ENCODE measurements at regions not wholly inside any gene's neighbourhood (a gene's known extent, or its start where the extent isn't known, plus 50 kb on each side); places are given as distances from the start of the nearest gene placed in this dataset.

- no peak for TF ChIP-seq SNAI2 (CRISPR knock-in tag; IDR thresholded peaks at IDR 0.05)
- no peak for TF ChIP-seq GLIS3 (CRISPR knock-in tag; IDR thresholded peaks at IDR 0.05)
- TF ChIP-seq BACH2 (CRISPR knock-in tag; IDR thresholded peaks at IDR 0.05; ENCODE audit: borderline replicate concordance), result no peak
- TF ChIP-seq, protein P1, sequence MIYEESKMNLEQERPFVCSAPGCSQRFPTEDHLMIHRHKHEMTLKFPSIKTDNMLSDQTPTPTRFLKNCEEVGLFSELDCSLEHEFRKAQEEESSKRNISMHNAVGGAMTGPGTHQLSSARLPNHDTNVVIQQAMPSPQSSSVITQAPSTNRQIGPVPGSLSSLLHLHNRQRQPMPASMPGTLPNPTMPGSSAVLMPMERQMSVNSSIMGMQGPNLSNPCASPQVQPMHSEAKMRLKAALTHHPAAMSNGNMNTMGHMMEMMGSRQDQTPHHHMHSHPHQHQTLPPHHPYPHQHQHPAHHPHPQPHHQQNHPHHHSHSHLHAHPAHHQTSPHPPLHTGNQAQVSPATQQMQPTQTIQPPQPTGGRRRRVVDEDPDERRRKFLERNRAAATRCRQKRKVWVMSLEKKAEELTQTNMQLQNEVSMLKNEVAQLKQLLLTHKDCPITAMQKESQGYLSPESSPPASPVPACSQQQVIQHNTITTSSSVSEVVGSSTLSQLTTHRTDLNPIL (CRISPR knock-in tag; IDR thresholded peaks at IDR 0.05; ENCODE audit: low read depth), result no peak
- no peak for TF ChIP-seq ISL1 (CRISPR knock-in tag; IDR thresholded peaks at IDR 0.05)
- no peak for TF ChIP-seq RARB (CRISPR knock-in tag; IDR thresholded peaks at IDR 0.05)
- no peak for TF ChIP-seq ZNF565 (CRISPR knock-in tag; conservative IDR thresholded peaks at IDR 0.05; ENCODE audit: low read depth)
Observed at GRCh38 chr2:126761981-126762878, 106.3 kb downstream of the GYPC start.
